ENCODE measurements at regions not wholly inside any gene's neighbourhood (a gene's known extent, or its start where the extent isn't known, plus 50 kb on each side); places are given as distances from the start of the nearest gene placed in this dataset.

GRCh38 chr10:35938160-35938559 lies 296.1 kb upstream of the FZD8 start:
- H3K4me1 ChIP-seq (ENCODE audit: control insufficient read depth in 2 of 2, insufficient read depth in 2 of 2, low read length in 2 of 2) = no peaks in the 10 kb centered on the region
- intact Hi-C loops (cut with micrococcal nuclease) = no loop called here
- Mint-ChIP-seq H3K4me1 (no peaks in the 10 kb centered on the region), H3K27ac (no peak overlapping the region), H3K27me3 (no peaks in the 10 kb centered on the region), H3K4me3 (no peak overlapping the region), H3K9me3 (ENCODE audit: insufficient read depth) (no peaks in the 10 kb centered on the region)
- no peaks in the 10 kb centered on the region for H3K79me2 ChIP-seq (ENCODE audit: control insufficient read depth, insufficient read depth, low read length)
- H2AFZ ChIP-seq (ENCODE audit: insufficient read depth, low read depth, low read length, poor library complexity, severe bottlenecking) = no peak overlapping the region
- H3K27ac ChIP-seq (ENCODE audit: low read length in 2 of 2) = no peak overlapping the region
- TF ChIP-seq EZH2 (IDR thresholded peaks at IDR 0.05; ENCODE audit: borderline replicate concordance, insufficient read depth, low read depth, low read length, poor library complexity, severe bottlenecking) (no peak), CTCF (IDR thresholded peaks at IDR 0.05) (no peak)
- no peak overlapping the region for H3K4me2 ChIP-seq (replicated peaks; ENCODE audit: low read depth, low read length, poor library complexity, severe bottlenecking)
- peaks cover 0 to 4% (median 0%) of the 10 kb centered on the region in 3 donors for H3K9me3 ChIP-seq (ENCODE audit: control extremely low read depth in 1 of 3, control insufficient read depth in 2 of 3, insufficient read depth in 1 of 3, low read length in 2 of 3)
- POLR2A ChIA-PET = no interaction called here
- CTCF ChIA-PET = no interaction called here
- H3K4me3 ChIP-seq (ENCODE audit: control extremely low read depth in 1 of 5, extremely low read depth in 1 of 5, insufficient read depth in 1 of 5, low read depth in 2 of 5, low read length in 4 of 5) = no peak overlapping the region
- no peaks in the 10 kb centered on the region for H3K36me3 ChIP-seq (replicated peaks in 1 of 2; ENCODE audit: control extremely low read depth in 1 of 2, control insufficient read depth in 1 of 2, extremely low read depth in 1 of 2, insufficient read depth in 2 of 2, low read length in 1 of 2)
- H3K9ac ChIP-seq (ENCODE audit: low read length) = no peak overlapping the region
- ATAC-seq (ENCODE audit: low read depth) = no peak
- no peak for DNase-seq
- 83% methylated on average over 1 of the region's 5 CpGs for WGBS (ENCODE audit: insufficient coverage)
- H3K27me3 ChIP-seq (replicated peaks in 1 of 4; ENCODE audit: control extremely low read depth in 1 of 4, control insufficient read depth in 3 of 4, insufficient read depth in 4 of 4, low read length in 3 of 4) = no peaks in the 10 kb centered on the region
- H4K20me1 ChIP-seq (ENCODE audit: control insufficient read depth, insufficient read depth, low read length, poor library complexity, severe bottlenecking) = no peaks in the 10 kb centered on the region

- Mint-ChIP-seq H3K27me3 (no peaks in the 10 kb centered on the region), H3K9me3 (ENCODE audit: insufficient read depth) (no peaks in the 10 kb centered on the region), H3K4me1 (no peaks in the 10 kb centered on the region), H3K27ac (no peak overlapping the region), H3K4me3 (no peak overlapping the region)
- Histone ChIP-seq H3K4me2 (replicated peaks; ENCODE audit: low read depth, low read length, poor library complexity, severe bottlenecking) (no peak overlapping the region), H3K4me3 (ENCODE audit: control extremely low read depth in 1 of 5, extremely low read depth in 1 of 5, insufficient read depth in 1 of 5, low read depth in 2 of 5, low read length in 4 of 5) (no peak overlapping the region), H3K9ac (ENCODE audit: low read length) (no peak overlapping the region), H3K36me3 (replicated peaks in 1 of 2; ENCODE audit: control extremely low read depth in 1 of 2, control insufficient read depth in 1 of 2, extremely low read depth in 1 of 2, insufficient read depth in 2 of 2, low read length in 1 of 2) (no peaks in the 10 kb centered on the region), H2AFZ (ENCODE audit: insufficient read depth, low read depth, low read length, poor library complexity, severe bottlenecking) (no peak overlapping the region), H4K20me1 (ENCODE audit: control insufficient read depth, insufficient read depth, low read length, poor library complexity, severe bottlenecking) (no peaks in the 10 kb centered on the region), H3K27me3 (replicated peaks in 1 of 4; ENCODE audit: control extremely low read depth in 1 of 4, control insufficient read depth in 3 of 4, insufficient read depth in 4 of 4, low read length in 3 of 4) (no peaks in the 10 kb centered on the region), H3K79me2 (ENCODE audit: control insufficient read depth, insufficient read depth, low read length) (no peaks in the 10 kb centered on the region), H3K4me1 (ENCODE audit: control insufficient read depth in 2 of 2, insufficient read depth in 2 of 2, low read length in 2 of 2) (no peaks in the 10 kb centered on the region), H3K27ac (ENCODE audit: low read length in 2 of 2) (no peak overlapping the region), H3K9me3 (ENCODE audit: control extremely low read depth in 1 of 3, control insufficient read depth in 2 of 3, insufficient read depth in 1 of 3, low read length in 2 of 3) (peaks cover 0 to 4% (median 0%) of the 10 kb centered on the region in 3 donors)
- ChIA-PET CTCF (no interaction called here), POLR2A (no interaction called here)
- no peak for DNase-seq
- WGBS (ENCODE audit: insufficient coverage) = 87% methylated on average over 7 of the region's 7 CpGs
- intact Hi-C loops (cut with micrococcal nuclease) = no loop called here
- TF ChIP-seq EZH2 (IDR thresholded peaks at IDR 0.05; ENCODE audit: borderline replicate concordance, insufficient read depth, low read depth, low read length, poor library complexity, severe bottlenecking) (no peak), CTCF (IDR thresholded peaks at IDR 0.05) (no peak)
- ATAC-seq (ENCODE audit: low read depth) = no peak
These were observed 295.4 kb upstream of the FZD8 start for GRCh38 chr10:35937546-35937945.

All from B cell (primary cell).